ENCODE measurements at regions not wholly inside any gene's neighbourhood (a gene's known extent, or its start where the extent isn't known, plus 50 kb on each side); places are given as distances from the start of the nearest gene placed in this dataset.

- no peaks in the 10 kb centered on the region for H3K36me3 ChIP-seq (replicated peaks; ENCODE audit: low read depth, low read length)
- H3K27me3 ChIP-seq (ENCODE audit: low read depth, low read length) = no peaks in the 10 kb centered on the region
- no peaks in the 10 kb centered on the region for H4K20me1 ChIP-seq (ENCODE audit: insufficient read depth, low read length)
- H3K9ac ChIP-seq (ENCODE audit: low read length) = no peak overlapping the region
- no peak overlapping the region for H3K27ac ChIP-seq (ENCODE audit: low read length)
- no peak overlapping the region for H2AFZ ChIP-seq (ENCODE audit: low read depth, low read length)
- H3K4me3 ChIP-seq (ENCODE audit: low read length) = no peak overlapping the region
- H3K4me1 ChIP-seq (ENCODE audit: low read length) = no peaks in the 10 kb centered on the region
- no peak for TF ChIP-seq EZH2phosphoT487 (IDR thresholded peaks at IDR 0.05; ENCODE audit: low read depth)
- TF ChIP-seq, protein P1, sequence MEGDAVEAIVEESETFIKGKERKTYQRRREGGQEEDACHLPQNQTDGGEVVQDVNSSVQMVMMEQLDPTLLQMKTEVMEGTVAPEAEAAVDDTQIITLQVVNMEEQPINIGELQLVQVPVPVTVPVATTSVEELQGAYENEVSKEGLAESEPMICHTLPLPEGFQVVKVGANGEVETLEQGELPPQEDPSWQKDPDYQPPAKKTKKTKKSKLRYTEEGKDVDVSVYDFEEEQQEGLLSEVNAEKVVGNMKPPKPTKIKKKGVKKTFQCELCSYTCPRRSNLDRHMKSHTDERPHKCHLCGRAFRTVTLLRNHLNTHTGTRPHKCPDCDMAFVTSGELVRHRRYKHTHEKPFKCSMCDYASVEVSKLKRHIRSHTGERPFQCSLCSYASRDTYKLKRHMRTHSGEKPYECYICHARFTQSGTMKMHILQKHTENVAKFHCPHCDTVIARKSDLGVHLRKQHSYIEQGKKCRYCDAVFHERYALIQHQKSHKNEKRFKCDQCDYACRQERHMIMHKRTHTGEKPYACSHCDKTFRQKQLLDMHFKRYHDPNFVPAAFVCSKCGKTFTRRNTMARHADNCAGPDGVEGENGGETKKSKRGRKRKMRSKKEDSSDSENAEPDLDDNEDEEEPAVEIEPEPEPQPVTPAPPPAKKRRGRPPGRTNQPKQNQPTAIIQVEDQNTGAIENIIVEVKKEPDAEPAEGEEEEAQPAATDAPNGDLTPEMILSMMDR (IDR thresholded peaks at IDR 0.05; ENCODE audit: low read depth, low read length) = no peak
- no peaks in the 10 kb centered on the region for H3K9me3 ChIP-seq (ENCODE audit: insufficient read depth, low read length)
- no peaks in the 10 kb centered on the region for H3K79me2 ChIP-seq (ENCODE audit: low read length)
- H3K4me2 ChIP-seq (ENCODE audit: low read length) = no peak overlapping the region
These were observed 481.8 kb downstream of the SEMA3D start for GRCh38 chr7:84705079-84705478.

GRCh38 chr7:84704380-84704779 lies 482.5 kb downstream of the SEMA3D start:
- Histone ChIP-seq H3K27me3 (ENCODE audit: low read depth, low read length) (no peaks in the 10 kb centered on the region), H2AFZ (ENCODE audit: low read depth, low read length) (no peak overlapping the region), H3K9me3 (ENCODE audit: insufficient read depth, low read length) (no peaks in the 10 kb centered on the region), H3K4me1 (ENCODE audit: low read length) (no peaks in the 10 kb centered on the region), H3K27ac (ENCODE audit: low read length) (no peak overlapping the region), H3K4me3 (ENCODE audit: low read length) (no peak overlapping the region), H3K4me2 (ENCODE audit: low read length) (no peak overlapping the region), H4K20me1 (ENCODE audit: insufficient read depth, low read length) (no peaks in the 10 kb centered on the region), H3K79me2 (ENCODE audit: low read length) (no peaks in the 10 kb centered on the region), H3K36me3 (replicated peaks; ENCODE audit: low read depth, low read length) (no peaks in the 10 kb centered on the region), H3K9ac (ENCODE audit: low read length) (no peak overlapping the region)
- TF ChIP-seq, protein P1 (IDR thresholded peaks at IDR 0.05; ENCODE audit: low read depth, low read length) = no peak
- no peak for TF ChIP-seq EZH2phosphoT487 (IDR thresholded peaks at IDR 0.05; ENCODE audit: low read depth)

DNA sequence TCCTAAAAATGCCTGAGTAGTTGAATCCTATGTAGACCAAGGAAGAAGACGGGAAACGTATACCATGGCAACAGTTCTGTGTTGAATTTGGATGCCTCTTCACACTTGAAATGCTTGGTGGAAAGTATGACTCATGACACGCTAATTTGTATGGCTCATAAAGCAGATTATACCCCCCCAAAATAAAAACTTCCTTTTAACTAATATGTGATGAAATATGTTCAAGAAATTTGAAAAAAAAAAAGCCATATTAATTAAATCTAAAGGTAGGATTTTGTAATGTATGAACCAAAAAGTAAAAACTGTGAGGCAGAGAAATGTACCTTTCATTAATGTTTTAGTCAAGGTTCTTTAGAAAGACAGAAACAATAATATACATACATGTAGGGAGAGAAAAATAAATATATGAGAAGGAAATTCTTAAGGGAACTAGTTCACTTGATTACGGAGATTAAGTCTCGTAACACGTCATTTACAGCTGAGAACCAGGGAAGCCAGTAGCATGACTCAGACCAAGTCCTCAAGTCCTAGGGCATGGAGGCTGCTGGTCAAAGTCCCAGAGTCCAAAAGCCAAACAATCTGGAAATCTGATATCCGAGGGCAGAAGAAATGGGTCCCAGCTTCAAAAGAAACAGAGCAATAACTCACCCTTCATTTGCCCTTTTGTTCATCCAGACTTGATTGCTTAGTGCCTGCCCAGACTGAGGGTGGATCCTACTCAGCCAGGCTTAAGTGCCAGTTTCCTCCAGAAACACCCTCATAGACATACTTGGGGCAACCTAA lies 485.1 kb downstream of the SEMA3D start:
- Histone ChIP-seq H4K20me1 (ENCODE audit: insufficient read depth, low read length) (no peaks in the 10 kb centered on the region), H3K9me3 (ENCODE audit: insufficient read depth, low read length) (no peaks in the 10 kb centered on the region), H3K27ac (ENCODE audit: low read length) (no peak overlapping the region), H3K79me2 (ENCODE audit: low read length) (no peaks in the 10 kb centered on the region), H3K36me3 (replicated peaks; ENCODE audit: low read depth, low read length) (no peaks in the 10 kb centered on the region), H3K9ac (ENCODE audit: low read length) (no peak overlapping the region), H2AFZ (ENCODE audit: low read depth, low read length) (no peak overlapping the region), H3K4me1 (ENCODE audit: low read length) (no peaks in the 10 kb centered on the region), H3K4me3 (ENCODE audit: low read length) (no peak overlapping the region), H3K27me3 (ENCODE audit: low read depth, low read length) (no peaks in the 10 kb centered on the region), H3K4me2 (ENCODE audit: low read length) (no peak overlapping the region)
- no peak for TF ChIP-seq EZH2phosphoT487 (IDR thresholded peaks at IDR 0.05; ENCODE audit: low read depth)
- TF ChIP-seq, protein P1 (IDR thresholded peaks at IDR 0.05; ENCODE audit: low read depth, low read length) = no peak

DNA sequence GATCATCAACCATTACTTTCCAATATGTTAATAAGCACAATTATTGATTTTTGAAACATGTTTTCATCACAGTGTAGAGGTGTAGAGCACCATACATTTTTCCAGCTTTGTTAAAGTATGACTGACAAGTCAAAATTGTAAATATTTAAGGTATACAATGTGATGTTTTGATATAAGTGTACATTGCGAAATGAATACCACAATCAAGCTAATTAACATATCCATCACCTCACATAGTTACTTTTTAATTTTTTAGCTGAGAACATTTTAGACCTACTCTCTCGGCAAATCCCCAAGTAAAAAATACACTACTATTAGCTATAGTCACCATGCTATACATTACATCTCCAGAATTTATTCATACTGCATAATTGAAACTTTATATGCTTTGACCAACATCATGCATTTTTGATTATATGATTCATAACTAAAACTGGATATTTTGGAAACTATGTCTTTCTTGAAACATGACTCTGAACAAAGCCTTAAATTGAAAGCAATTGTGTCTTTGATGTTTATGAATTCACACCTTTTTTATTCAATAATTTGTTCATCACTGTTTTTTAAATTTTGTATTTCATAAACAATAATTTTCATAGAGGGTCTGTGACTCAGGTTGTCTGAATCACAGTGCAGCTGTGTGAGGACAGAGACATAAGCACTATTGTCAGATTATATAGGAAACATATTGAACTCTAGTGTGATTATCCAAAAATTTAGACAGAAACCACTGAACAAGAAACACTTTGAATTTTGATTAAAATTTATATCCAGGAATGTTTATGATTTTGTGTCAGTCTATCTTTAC lies 486.1 kb downstream of the SEMA3D start:
- no peak overlapping the region for H2AFZ ChIP-seq (ENCODE audit: low read depth, low read length)
- no peak for TF ChIP-seq EZH2phosphoT487 (IDR thresholded peaks at IDR 0.05; ENCODE audit: low read depth)
- TF ChIP-seq, protein P1 (IDR thresholded peaks at IDR 0.05; ENCODE audit: low read depth, low read length) = no peak
- no peaks in the 10 kb centered on the region for H3K36me3 ChIP-seq (replicated peaks; ENCODE audit: low read depth, low read length)
- H3K79me2 ChIP-seq (ENCODE audit: low read length) = no peaks in the 10 kb centered on the region
- no peaks in the 10 kb centered on the region for H3K27me3 ChIP-seq (ENCODE audit: low read depth, low read length)
- H3K4me3 ChIP-seq (ENCODE audit: low read length) = no peak overlapping the region
- H3K4me2 ChIP-seq (ENCODE audit: low read length) = no peak overlapping the region
- no peak overlapping the region for H3K9ac ChIP-seq (ENCODE audit: low read length)
- H3K27ac ChIP-seq (ENCODE audit: low read length) = no peak overlapping the region
- no peaks in the 10 kb centered on the region for H4K20me1 ChIP-seq (ENCODE audit: insufficient read depth, low read length)
- no peaks in the 10 kb centered on the region for H3K9me3 ChIP-seq (ENCODE audit: insufficient read depth, low read length)
- no peaks in the 10 kb centered on the region for H3K4me1 ChIP-seq (ENCODE audit: low read length)

Measured in OCI-LY3 (cell line).